Neuron (in vitro differentiated cells): ENCODE measurements at regions not wholly inside any gene's neighbourhood (a gene's known extent, or its start where the extent isn't known, plus 50 kb on each side); places are given as distances from the start of the nearest gene placed in this dataset.

Source experiments
- H2AFZ ChIP-seq: one replicate; pipeline ENCODE4 v1.6.1; 2013; ENCODE audit warnings: low read depth, mild to moderate bottlenecking, inconsistent platforms, low read length, moderate library complexity
- H3K27me3 ChIP-seq: one replicate; pipeline ENCODE4 v1.6.1; 2013; ENCODE audit warnings: low read length; ENCODE audit not compliant: insufficient read depth
- H3K36me3 ChIP-seq: one replicate; pipeline ENCODE4 v1.6.1; 2013; ENCODE audit warnings: low read length; ENCODE audit not compliant: insufficient read depth
- H3K4me1 ChIP-seq: one replicate; pipeline ENCODE4 v1.6.1; 2013; ENCODE audit warnings: low read length; ENCODE audit not compliant: insufficient read depth
- H3K4me3 ChIP-seq: 2 replicates; pipeline ENCODE4 v1.5.1; 2013; ENCODE audit warnings: mild to moderate bottlenecking, low read length, moderate library complexity
- H3K9me3 ChIP-seq: one replicate; pipeline ENCODE4 v1.6.1; 2013; ENCODE audit warnings: low read length

DNA sequence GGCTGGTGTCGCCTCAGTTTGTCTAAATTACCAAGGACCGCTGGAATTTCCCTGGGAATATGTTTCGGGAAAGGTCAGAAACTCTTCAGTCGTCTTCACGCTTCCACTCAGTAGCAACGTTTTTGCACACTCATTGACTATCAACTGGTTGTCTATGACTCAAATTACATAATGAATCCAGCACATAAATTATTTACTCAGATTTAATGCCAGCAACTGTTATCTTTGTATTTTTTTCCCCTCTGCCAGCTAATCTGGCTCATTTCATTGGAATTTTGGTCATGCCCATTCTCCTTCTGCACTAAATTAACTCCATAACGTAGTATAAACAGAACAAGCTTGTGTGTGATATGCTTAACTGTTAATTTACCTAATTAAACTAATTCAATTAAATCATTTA, 372.7 kb upstream of the ZFHX3 start:
- Histone ChIP-seq H3K4me3 (no peak overlapping the region), H3K4me1 (no peaks in the 10 kb centered on the region), H3K27me3 (no peaks in the 10 kb centered on the region), H2AFZ (no peak overlapping the region), H3K36me3 (no peaks in the 10 kb centered on the region), H3K9me3 (peaks cover 1% of the 10 kb centered on the region)

DNA sequence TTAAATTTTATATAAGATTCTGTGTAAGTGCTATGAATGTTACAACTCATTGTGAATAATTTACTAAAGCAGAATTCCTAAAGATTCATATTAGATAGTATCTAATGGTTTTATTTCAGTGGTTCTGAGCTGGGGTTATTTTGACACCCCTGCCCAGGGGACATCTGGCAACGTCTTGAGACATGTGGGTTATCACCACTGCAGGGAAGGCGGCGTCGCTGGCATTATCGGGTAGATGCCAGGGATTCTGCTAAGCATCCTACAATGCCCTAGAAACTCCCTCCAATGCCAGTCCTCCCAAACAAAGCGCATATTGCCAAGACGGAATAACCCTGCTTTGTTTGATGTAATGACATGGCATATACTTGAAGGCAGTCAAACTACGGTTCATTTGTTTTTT, 372.3 kb upstream of the ZFHX3 start:
- Histone ChIP-seq H3K4me1 (no peaks in the 10 kb centered on the region), H3K27me3 (no peaks in the 10 kb centered on the region), H3K9me3 (peaks cover 1% of the 10 kb centered on the region), H2AFZ (no peak overlapping the region), H3K36me3 (no peaks in the 10 kb centered on the region), H3K4me3 (no peak overlapping the region)

DNA sequence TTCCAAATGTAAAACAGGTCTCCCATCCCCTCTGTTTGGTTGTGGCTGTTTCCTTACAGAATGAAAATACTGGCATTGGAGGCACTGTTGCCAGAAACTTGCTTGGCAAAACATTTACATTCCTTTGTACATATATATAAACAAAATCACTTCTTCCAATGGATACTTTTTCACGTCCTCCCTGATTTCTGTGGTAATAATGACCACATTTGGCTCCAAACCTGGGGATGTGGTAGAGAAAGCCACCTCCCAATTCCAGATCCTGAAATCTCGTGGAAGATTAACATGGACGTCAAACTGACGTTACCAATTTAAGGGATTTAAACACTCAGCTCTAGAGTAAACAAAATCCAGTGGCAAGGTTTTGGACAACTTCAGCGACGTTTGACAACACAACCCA, 370.8 kb upstream of the ZFHX3 start:
- Histone ChIP-seq H3K4me1 (no peaks in the 10 kb centered on the region), H2AFZ (no peak overlapping the region), H3K4me3 (no peak overlapping the region), H3K36me3 (no peaks in the 10 kb centered on the region), H3K9me3 (no peaks in the 10 kb centered on the region), H3K27me3 (no peaks in the 10 kb centered on the region)

DNA sequence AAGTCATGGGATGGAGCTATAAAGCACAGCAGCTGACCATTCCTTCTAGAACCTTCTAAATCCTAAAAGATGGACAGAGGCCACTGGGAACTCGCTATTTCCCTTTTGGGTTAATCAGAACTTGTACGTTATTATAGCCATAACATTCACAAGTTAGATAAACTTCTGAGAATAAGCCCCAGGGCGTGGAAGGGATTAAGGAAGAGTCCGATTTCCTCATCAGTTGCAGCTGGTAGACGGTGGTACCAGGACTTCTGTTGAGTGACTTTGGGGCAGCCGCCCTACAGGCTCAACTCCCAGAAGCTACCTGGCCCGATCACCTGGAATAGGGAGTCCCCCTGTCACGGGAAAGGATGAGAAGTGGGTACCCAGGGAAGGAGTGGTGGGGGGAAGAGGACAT, 370.1 kb upstream of the ZFHX3 start:
- H2AFZ ChIP-seq = no peak overlapping the region
- H3K9me3 ChIP-seq = no peaks in the 10 kb centered on the region
- no peaks in the 10 kb centered on the region for H3K36me3 ChIP-seq
- no peaks in the 10 kb centered on the region for H3K27me3 ChIP-seq
- no peaks in the 10 kb centered on the region for H3K4me1 ChIP-seq
- no peak overlapping the region for H3K4me3 ChIP-seq

DNA sequence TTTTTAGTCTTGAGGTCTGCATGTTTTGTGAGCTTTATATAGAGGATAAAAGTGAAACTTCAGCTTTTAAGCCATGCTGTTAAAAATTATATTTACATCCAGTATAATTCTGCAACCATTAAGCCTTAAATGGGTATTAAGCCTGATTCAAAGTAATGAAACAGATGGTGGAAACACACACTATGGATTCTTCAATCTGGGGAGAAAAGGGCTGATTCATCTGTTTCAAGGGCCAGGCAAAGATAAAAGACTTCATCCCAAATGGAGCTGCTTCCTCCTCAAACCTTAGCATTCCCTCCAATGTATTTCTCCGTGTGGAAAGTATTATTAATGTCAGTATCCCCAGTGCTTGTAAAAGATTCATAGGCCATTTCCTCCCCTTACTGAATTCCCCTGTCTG, 367.4 kb upstream of the ZFHX3 start:
- H3K9me3 ChIP-seq = no peaks in the 10 kb centered on the region
- H2AFZ ChIP-seq = no peak overlapping the region
- no peaks in the 10 kb centered on the region for H3K36me3 ChIP-seq
- no peak overlapping the region for H3K4me3 ChIP-seq
- H3K4me1 ChIP-seq = no peaks in the 10 kb centered on the region
- H3K27me3 ChIP-seq = no peaks in the 10 kb centered on the region

DNA sequence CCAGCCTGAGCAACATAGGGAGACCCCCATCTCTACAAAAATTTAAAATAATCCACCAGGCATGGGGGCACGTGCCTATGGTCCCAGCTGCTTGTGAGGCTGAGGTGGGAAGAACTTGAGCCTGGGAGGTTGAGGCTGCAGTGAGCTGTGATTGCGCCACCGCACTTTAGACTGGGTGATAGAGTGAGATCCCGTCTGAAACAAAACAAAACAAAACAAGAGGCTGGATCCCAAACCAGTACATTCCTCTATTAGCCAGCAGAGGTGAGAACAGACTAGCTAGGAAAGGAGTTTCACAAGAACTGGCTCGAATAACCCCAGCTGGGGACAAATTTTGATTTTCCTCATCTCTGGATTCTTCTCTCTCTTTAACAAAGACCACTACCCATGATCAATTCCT, 366.7 kb upstream of the ZFHX3 start:
- no peak overlapping the region for H2AFZ ChIP-seq
- no peaks in the 10 kb centered on the region for H3K27me3 ChIP-seq
- no peaks in the 10 kb centered on the region for H3K36me3 ChIP-seq
- no peak overlapping the region for H3K4me3 ChIP-seq
- no peaks in the 10 kb centered on the region for H3K9me3 ChIP-seq
- no peaks in the 10 kb centered on the region for H3K4me1 ChIP-seq

- Histone ChIP-seq H2AFZ (no peak overlapping the region), H3K27me3 (no peaks in the 10 kb centered on the region), H3K4me1 (no peaks in the 10 kb centered on the region), H3K4me3 (no peak overlapping the region), H3K36me3 (no peaks in the 10 kb centered on the region), H3K9me3 (no peaks in the 10 kb centered on the region)
Observed at GRCh38 chr16:73413830-73414190, 365.9 kb upstream of the ZFHX3 start.

GRCh38 chr16:73413091-73413829, 365.3 kb upstream of the ZFHX3 start:
- Histone ChIP-seq H3K4me3 (no peak overlapping the region), H3K9me3 (no peaks in the 10 kb centered on the region), H3K27me3 (no peaks in the 10 kb centered on the region), H2AFZ (no peak overlapping the region), H3K4me1 (no peaks in the 10 kb centered on the region), H3K36me3 (no peaks in the 10 kb centered on the region)

DNA sequence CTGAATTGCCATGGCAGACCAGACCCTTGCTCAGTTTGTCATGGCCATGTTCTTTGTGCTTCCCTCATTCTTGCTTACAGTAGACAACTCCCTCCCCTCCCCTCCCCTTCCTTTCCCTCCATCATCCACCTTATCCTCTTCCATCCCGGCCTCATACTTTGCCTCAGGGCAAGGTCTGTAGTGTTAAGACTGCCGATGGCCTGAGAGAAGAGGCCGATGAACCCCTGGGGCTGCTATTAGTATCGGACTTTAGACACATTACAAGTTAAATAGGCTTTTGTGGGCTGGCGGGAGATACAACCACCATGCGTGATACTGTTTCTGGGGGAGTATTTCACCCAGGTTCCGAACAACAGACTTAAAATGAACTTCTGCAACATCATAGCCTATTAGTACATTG, 364.5 kb upstream of the ZFHX3 start:
- Histone ChIP-seq H3K9me3 (no peaks in the 10 kb centered on the region), H3K4me1 (no peaks in the 10 kb centered on the region), H3K36me3 (no peaks in the 10 kb centered on the region), H3K27me3 (no peaks in the 10 kb centered on the region), H2AFZ (no peak overlapping the region), H3K4me3 (no peak overlapping the region)

- Histone ChIP-seq H2AFZ (no peak overlapping the region), H3K27me3 (no peaks in the 10 kb centered on the region), H3K4me1 (peaks cover 2% of the 10 kb centered on the region)
Observed at GRCh38 chr16:73408716-73409115, 360.8 kb upstream of the ZFHX3 start.

DNA sequence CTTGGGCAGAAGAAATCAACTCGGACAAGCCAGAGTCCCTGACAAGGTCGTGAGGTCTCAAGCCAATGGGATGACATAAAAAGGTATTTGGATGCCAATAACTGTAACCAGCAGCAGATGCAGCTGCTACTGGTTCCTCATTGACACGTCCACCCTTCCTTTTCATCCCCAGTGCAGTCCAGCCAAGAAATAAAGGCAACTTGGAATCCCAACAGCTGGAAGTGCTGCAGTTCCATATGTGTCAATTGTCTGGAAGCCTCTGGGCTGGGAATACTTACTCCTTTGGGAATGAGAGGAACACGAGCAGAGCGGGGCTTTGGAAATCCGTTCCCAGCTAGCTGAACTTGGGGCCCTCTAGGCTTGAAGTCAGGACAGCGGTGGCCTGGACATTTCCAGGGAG, 360.4 kb upstream of the ZFHX3 start:
- Histone ChIP-seq H3K4me3 (no peak overlapping the region), H2AFZ (no peak overlapping the region), H3K4me1 (peaks cover 6% of the 10 kb centered on the region), H3K36me3 (no peaks in the 10 kb centered on the region), H3K27me3 (no peaks in the 10 kb centered on the region), H3K9me3 (no peaks in the 10 kb centered on the region)

More at GRCh38 chr16:73408716-73409115, 360.8 kb upstream of the ZFHX3 start:
- H3K4me3 ChIP-seq = no peak overlapping the region
- H3K9me3 ChIP-seq = no peaks in the 10 kb centered on the region
- no peaks in the 10 kb centered on the region for H3K36me3 ChIP-seq

DNA sequence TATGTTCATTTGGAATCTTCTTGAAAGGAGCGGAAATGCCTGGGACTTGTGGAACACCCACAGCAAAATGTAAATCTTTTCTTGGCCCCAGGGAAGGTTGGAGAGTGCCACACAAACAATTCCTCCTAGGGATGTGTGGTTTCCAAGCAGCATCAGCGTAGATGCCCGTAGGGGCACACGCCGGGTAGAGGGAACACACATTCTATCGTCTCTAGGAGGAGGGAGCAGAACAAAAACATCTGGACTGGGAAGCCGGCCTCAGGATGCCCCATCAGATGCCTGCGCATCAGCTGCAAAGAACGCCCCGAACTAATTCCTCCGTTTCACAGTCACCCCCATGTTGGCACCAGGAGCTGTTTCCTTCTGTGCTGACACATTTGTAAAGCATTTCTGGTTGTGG, 357.9 kb upstream of the ZFHX3 start:
- H3K36me3 ChIP-seq = no peaks in the 10 kb centered on the region
- H2AFZ ChIP-seq = no peak overlapping the region
- peaks cover 13% of the 10 kb centered on the region for H3K4me1 ChIP-seq
- no peaks in the 10 kb centered on the region for H3K27me3 ChIP-seq
- no peak overlapping the region for H3K4me3 ChIP-seq
- no peaks in the 10 kb centered on the region for H3K9me3 ChIP-seq

- Histone ChIP-seq H3K9me3 (no peaks in the 10 kb centered on the region), H3K4me3 (no peak overlapping the region), H3K4me1 (peaks cover 13% of the 10 kb centered on the region), H3K36me3 (no peaks in the 10 kb centered on the region), H3K27me3 (no peaks in the 10 kb centered on the region), H2AFZ (peak overlapping the region; percentile 20)
Observed at GRCh38 chr16:73404001-73404400, 356.1 kb upstream of the ZFHX3 start.

- H3K27me3 ChIP-seq = no peaks in the 10 kb centered on the region
- peak overlapping the region; percentile 20 for H2AFZ ChIP-seq
- no peaks in the 10 kb centered on the region for H3K9me3 ChIP-seq
- no peaks in the 10 kb centered on the region for H3K36me3 ChIP-seq
- peaks cover 13% of the 10 kb centered on the region for H3K4me1 ChIP-seq
- no peak overlapping the region for H3K4me3 ChIP-seq
Observed at GRCh38 chr16:73403291-73403690, 355.4 kb upstream of the ZFHX3 start.
